ENCODE measurements at regions not wholly inside any gene's neighbourhood (a gene's known extent, or its start where the extent isn't known, plus 50 kb on each side); places are given as distances from the start of the nearest gene placed in this dataset.
"Not testable (repeated sequence)": the region's sequence is repeated elsewhere in the genome, so short reads cannot be mapped to it uniquely, and the experiment has no call there.

DNA sequence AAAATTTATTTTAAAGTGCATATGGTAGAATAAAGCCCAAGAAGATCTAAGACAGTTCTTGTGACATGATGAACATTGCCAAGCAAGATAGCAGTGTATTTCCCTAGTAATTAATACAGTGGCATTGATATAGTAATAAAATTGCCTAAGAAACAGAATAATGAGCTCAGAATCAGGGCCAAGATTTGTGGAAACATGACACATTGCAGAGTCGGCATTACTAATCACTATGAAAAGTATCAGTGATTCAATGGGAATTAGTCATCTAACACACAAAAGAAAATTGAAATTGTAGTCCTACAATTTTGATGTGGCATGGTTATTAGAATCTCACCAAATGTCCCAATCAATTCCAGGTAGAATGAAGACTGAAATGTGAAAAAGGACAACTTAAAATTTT is 243.0 kb upstream of the CYRIA start:
- FAIRE-seq (no peak), DNase-seq (ENCODE audit: low read depth) (peak; percentile 30)
- Mint-ChIP-seq H3K9me3 (ENCODE audit: unreplicated experiment) (peaks cover 2% of the 10 kb centered on the region), H3K36me3 (ENCODE audit: low read depth, unreplicated experiment) (no peaks in the 10 kb centered on the region), H3K4me1 (ENCODE audit: low read depth, unreplicated experiment) (peaks cover 4% of the 10 kb centered on the region), H3K27me3 (ENCODE audit: low read depth, unreplicated experiment) (no peaks in the 10 kb centered on the region), H3K27ac (ENCODE audit: unreplicated experiment) (peak overlapping the region; percentile 11), H3K4me3 (ENCODE audit: unreplicated experiment) (no peak overlapping the region)
- Histone ChIP-seq H3K4me1 (ENCODE audit: insufficient read depth, low read length) (no peaks in the 10 kb centered on the region), H3K79me2 (ENCODE audit: insufficient read depth, low read length) (no peaks in the 10 kb centered on the region), H3K27ac (ENCODE audit: low read depth, low read length) (no peak overlapping the region), H3K9ac (ENCODE audit: low read length) (no peak overlapping the region), H3K36me3 (ENCODE audit: insufficient read depth, low read length) (no peaks in the 10 kb centered on the region), H4K20me1 (ENCODE audit: insufficient read depth, low read length) (no peaks in the 10 kb centered on the region), H3K4me2 (ENCODE audit: low read length) (no peak overlapping the region), H3K27me3 (ENCODE audit: insufficient read depth, low read length) (no peaks in the 10 kb centered on the region), H2AFZ (ENCODE audit: low read depth, low read length) (no peak overlapping the region), H3K4me3 (ENCODE audit: insufficient read depth, low read depth, low read length) (no peak overlapping the region), H3K9me3 (ENCODE audit: insufficient read depth, low read depth, low read length) (no peaks in the 10 kb centered on the region)
- TF ChIP-seq EZH2 (IDR thresholded peaks at IDR 0.05; ENCODE audit: insufficient read depth, low read length) = no peak
- TF ChIP-seq, protein P1, sequence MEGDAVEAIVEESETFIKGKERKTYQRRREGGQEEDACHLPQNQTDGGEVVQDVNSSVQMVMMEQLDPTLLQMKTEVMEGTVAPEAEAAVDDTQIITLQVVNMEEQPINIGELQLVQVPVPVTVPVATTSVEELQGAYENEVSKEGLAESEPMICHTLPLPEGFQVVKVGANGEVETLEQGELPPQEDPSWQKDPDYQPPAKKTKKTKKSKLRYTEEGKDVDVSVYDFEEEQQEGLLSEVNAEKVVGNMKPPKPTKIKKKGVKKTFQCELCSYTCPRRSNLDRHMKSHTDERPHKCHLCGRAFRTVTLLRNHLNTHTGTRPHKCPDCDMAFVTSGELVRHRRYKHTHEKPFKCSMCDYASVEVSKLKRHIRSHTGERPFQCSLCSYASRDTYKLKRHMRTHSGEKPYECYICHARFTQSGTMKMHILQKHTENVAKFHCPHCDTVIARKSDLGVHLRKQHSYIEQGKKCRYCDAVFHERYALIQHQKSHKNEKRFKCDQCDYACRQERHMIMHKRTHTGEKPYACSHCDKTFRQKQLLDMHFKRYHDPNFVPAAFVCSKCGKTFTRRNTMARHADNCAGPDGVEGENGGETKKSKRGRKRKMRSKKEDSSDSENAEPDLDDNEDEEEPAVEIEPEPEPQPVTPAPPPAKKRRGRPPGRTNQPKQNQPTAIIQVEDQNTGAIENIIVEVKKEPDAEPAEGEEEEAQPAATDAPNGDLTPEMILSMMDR (IDR thresholded peaks at IDR 0.05; ENCODE audit: insufficient read depth, low read depth, low read length) = no peak

DNA sequence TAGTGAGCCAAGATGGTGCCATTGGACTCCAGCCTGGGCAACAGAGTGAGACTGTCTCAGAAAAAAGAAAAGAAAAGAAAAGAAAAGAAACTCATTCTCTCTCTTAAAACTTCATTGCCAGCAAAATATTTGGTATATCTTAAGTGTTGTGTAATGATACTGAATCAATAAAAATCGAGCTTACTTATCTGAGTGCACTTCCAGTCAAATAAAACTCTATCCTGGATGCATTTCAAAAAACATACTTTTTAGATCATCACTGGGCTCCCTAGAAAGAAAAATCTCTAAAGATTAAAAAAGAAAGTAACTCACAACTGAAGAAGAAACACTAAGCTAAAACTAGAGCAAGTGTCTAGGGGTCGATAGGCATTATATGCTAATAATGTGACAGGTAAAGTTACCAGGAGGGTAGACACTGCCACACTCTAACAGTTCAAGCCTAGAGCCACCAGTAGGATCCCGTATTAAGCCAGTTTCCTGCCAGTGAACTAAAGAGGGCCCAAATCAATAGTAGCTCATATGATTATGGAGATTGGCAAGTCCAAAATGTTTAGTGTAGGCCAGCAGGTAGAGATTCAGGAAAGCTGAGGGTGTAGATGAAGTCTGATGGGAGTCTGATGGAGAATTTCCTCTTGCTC is 242.1 kb upstream of the CYRIA start:
- Mint-ChIP-seq H3K36me3 (ENCODE audit: low read depth, unreplicated experiment) (no peaks in the 10 kb centered on the region), H3K4me3 (ENCODE audit: unreplicated experiment) (no peak overlapping the region), H3K4me1 (ENCODE audit: low read depth, unreplicated experiment) (peaks cover 4% of the 10 kb centered on the region), H3K9me3 (ENCODE audit: unreplicated experiment) (peaks cover 2% of the 10 kb centered on the region), H3K27me3 (ENCODE audit: low read depth, unreplicated experiment) (no peaks in the 10 kb centered on the region), H3K27ac (ENCODE audit: unreplicated experiment) (no peak overlapping the region)
- FAIRE-seq (no peak), DNase-seq (ENCODE audit: low read depth) (no peak)
- no peaks in the 10 kb centered on the region for H3K36me3 ChIP-seq (ENCODE audit: insufficient read depth, low read length)
- TF ChIP-seq EZH2 (IDR thresholded peaks at IDR 0.05; ENCODE audit: insufficient read depth, low read length) = no peak
- TF ChIP-seq, protein P1 (IDR thresholded peaks at IDR 0.05; ENCODE audit: insufficient read depth, low read depth, low read length) = no peak
- no peaks in the 10 kb centered on the region for H3K4me1 ChIP-seq (ENCODE audit: insufficient read depth, low read length)
- no peak overlapping the region for H3K4me2 ChIP-seq (ENCODE audit: low read length)
- H3K9ac ChIP-seq (ENCODE audit: low read length) = no peak overlapping the region
- H3K4me3 ChIP-seq (ENCODE audit: insufficient read depth, low read depth, low read length) = no peak overlapping the region
- no peaks in the 10 kb centered on the region for H4K20me1 ChIP-seq (ENCODE audit: insufficient read depth, low read length)
- no peaks in the 10 kb centered on the region for H3K9me3 ChIP-seq (ENCODE audit: insufficient read depth, low read depth, low read length)
- H3K79me2 ChIP-seq (ENCODE audit: insufficient read depth, low read length) = no peaks in the 10 kb centered on the region
- H3K27me3 ChIP-seq (ENCODE audit: insufficient read depth, low read length) = no peaks in the 10 kb centered on the region
- no peak overlapping the region for H2AFZ ChIP-seq (ENCODE audit: low read depth, low read length)
- no peak overlapping the region for H3K27ac ChIP-seq (ENCODE audit: low read depth, low read length)

DNA sequence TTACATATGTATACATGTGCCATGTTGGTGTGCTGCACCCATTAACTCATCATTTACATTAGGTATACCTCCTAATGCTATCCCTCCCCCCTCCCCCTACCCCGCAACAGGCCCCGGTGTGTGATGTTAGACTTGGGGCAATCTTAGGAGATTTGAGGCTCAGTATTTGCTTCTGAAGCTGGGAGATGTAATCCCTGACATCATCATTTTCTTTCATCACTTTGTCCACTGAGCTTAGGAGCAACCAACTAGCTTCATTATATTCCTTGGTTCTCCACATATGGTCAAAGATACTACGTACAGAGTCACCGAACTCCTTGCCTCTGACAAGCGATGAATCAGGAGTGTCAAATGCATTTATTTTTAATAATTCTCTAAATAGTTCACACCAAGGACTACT is 239.7 kb upstream of the CYRIA start:
- H3K27ac Mint-ChIP-seq (ENCODE audit: unreplicated experiment); H3K4me1 ChIP-seq (ENCODE audit: insufficient read depth, low read length); H4K20me1 ChIP-seq (ENCODE audit: insufficient read depth, low read length); H3K27me3 ChIP-seq (ENCODE audit: insufficient read depth, low read length); H3K4me1 Mint-ChIP-seq (ENCODE audit: low read depth, unreplicated experiment); H3K27ac ChIP-seq (ENCODE audit: low read depth, low read length); H3K79me2 ChIP-seq (ENCODE audit: insufficient read depth, low read length); H2AFZ ChIP-seq (ENCODE audit: low read depth, low read length); H3K9me3 ChIP-seq (ENCODE audit: insufficient read depth, low read depth, low read length); FAIRE-seq; H3K4me2 ChIP-seq (ENCODE audit: low read length); H3K9ac ChIP-seq (ENCODE audit: low read length); H3K36me3 ChIP-seq (ENCODE audit: insufficient read depth, low read length); DNase-seq (ENCODE audit: low read depth); H3K36me3 Mint-ChIP-seq (ENCODE audit: low read depth, unreplicated experiment); H3K4me3 Mint-ChIP-seq (ENCODE audit: unreplicated experiment); H3K27me3 Mint-ChIP-seq (ENCODE audit: low read depth, unreplicated experiment); H3K9me3 Mint-ChIP-seq (ENCODE audit: unreplicated experiment); H3K4me3 ChIP-seq (ENCODE audit: insufficient read depth, low read depth, low read length): not testable (repeated sequence)
